ENCODE measurements at regions not wholly inside any gene's neighbourhood (a gene's known extent, or its start where the extent isn't known, plus 50 kb on each side); places are given as distances from the start of the nearest gene placed in this dataset.

GRCh38 chr3:105170423-105170822, 196.3 kb upstream of the ALCAM start:
- DNase-seq = no peak
- Histone ChIP-seq H3K9ac (ENCODE audit: extremely low read depth, insufficient read length, low read length) (no peak overlapping the region), H2BK120ac (ENCODE audit: low read depth, low read length, poor library complexity, severe bottlenecking) (no peak overlapping the region), H4K20me1 (ENCODE audit: control insufficient read depth, insufficient read depth, insufficient read length) (no peaks in the 10 kb centered on the region), H3K18ac (ENCODE audit: insufficient read length, low read depth, low read length) (no peak overlapping the region), H3K79me1 (ENCODE audit: insufficient read depth, low read depth, low read length, poor library complexity, severe bottlenecking) (no peaks in the 10 kb centered on the region), H3K56ac (ENCODE audit: insufficient read length, low read depth, low read length) (no peak overlapping the region), H3K79me2 (ENCODE audit: insufficient read depth, low read length) (no peaks in the 10 kb centered on the region), H4K91ac (ENCODE audit: insufficient read length, low read depth, low read length) (no peak overlapping the region), H3T11ph (ENCODE audit: low read length) (no peak overlapping the region), H3K23ac (ENCODE audit: insufficient read length, low read depth, low read length) (no peak overlapping the region), H2BK15ac (ENCODE audit: low read depth, low read length) (no peak overlapping the region), H2AFZ (ENCODE audit: low read length) (no peak overlapping the region), H4K8ac (replicated peaks; ENCODE audit: insufficient read length, low read depth, low read length) (no peak overlapping the region), H3K4me1 (ENCODE audit: insufficient read depth, low read length) (no peaks in the 10 kb centered on the region; the same call in 1 of the 2 replicates), H3K9me3 (ENCODE audit: control insufficient read depth, low read depth, low read length) (no peaks in the 10 kb centered on the region), H2BK20ac (ENCODE audit: low read depth, low read length, poor library complexity, severe bottlenecking) (no peak overlapping the region), H3K4me2 (ENCODE audit: insufficient read depth, insufficient read length, low read length) (no peak overlapping the region), H3K23me2 (ENCODE audit: insufficient read length, low read depth, low read length, poor library complexity, severe bottlenecking) (no peaks in the 10 kb centered on the region), H2AK5ac (ENCODE audit: insufficient read length, low read length) (no peak overlapping the region), H2BK12ac (ENCODE audit: insufficient read length, low read depth, low read length) (no peak overlapping the region), H2BK5ac (ENCODE audit: insufficient read length, low read length) (no peak overlapping the region), H4K5ac (ENCODE audit: insufficient read length, low read depth, low read length) (no peak overlapping the region), H3K4ac (ENCODE audit: low read depth, low read length) (no peak overlapping the region), H3K27ac (ENCODE audit: insufficient read length, low read depth, low read length) (no peak overlapping the region), H3K14ac (ENCODE audit: insufficient read depth, low read length) (no peak overlapping the region), H3K27me3 (ENCODE audit: insufficient read depth, low read length) (no peaks in the 10 kb centered on the region)
- TF ChIP-seq, protein P1, sequence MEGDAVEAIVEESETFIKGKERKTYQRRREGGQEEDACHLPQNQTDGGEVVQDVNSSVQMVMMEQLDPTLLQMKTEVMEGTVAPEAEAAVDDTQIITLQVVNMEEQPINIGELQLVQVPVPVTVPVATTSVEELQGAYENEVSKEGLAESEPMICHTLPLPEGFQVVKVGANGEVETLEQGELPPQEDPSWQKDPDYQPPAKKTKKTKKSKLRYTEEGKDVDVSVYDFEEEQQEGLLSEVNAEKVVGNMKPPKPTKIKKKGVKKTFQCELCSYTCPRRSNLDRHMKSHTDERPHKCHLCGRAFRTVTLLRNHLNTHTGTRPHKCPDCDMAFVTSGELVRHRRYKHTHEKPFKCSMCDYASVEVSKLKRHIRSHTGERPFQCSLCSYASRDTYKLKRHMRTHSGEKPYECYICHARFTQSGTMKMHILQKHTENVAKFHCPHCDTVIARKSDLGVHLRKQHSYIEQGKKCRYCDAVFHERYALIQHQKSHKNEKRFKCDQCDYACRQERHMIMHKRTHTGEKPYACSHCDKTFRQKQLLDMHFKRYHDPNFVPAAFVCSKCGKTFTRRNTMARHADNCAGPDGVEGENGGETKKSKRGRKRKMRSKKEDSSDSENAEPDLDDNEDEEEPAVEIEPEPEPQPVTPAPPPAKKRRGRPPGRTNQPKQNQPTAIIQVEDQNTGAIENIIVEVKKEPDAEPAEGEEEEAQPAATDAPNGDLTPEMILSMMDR (conservative IDR thresholded peaks at IDR 0.05) = no peak
- Mint-ChIP-seq H3K4me3 (no peak overlapping the region), H3K9me3 (no peaks in the 10 kb centered on the region), H3K27me3 (ENCODE audit: low read depth) (no peaks in the 10 kb centered on the region), H3K36me3 (ENCODE audit: insufficient read depth in 1 of 3, low read depth in 3 of 3) (no peaks in the 10 kb centered on the region), H3K27ac (no peak overlapping the region), H3K4me1 (peaks cover 4 to 6% of the 10 kb centered on the region in 2 experiments; a peak in 3 of 4 replicates)
